Glomerular endothelial cell (primary cell): ENCODE measurements at regions not wholly inside any gene's neighbourhood (a gene's known extent, or its start where the extent isn't known, plus 50 kb on each side); places are given as distances from the start of the nearest gene placed in this dataset.
A peak's percentile ranks its signal among the peaks of the same experiment; 100 is the strongest.
"Not testable (repeated sequence)": the region's sequence is repeated elsewhere in the genome, so short reads cannot be mapped to it uniquely, and the experiment has no call there.

Experiments used
- DNase-seq: peaks from one replicate; pipeline ENCODE4 v3.0.0-alpha.2; 2011; ENCODE audit warnings: low read depth, low spot score; ENCODE audit errors: extremely low read depth

- no peak for DNase-seq
These were observed 376.1 kb upstream of the TMEFF2 start for GRCh38 chr2:192570788-192571187.

- DNase-seq: no peak
These were observed 372.1 kb upstream of the TMEFF2 start for GRCh38 chr2:192566863-192567262.

GRCh38 chr2:192560326-192560725, 365.6 kb upstream of the TMEFF2 start:
- DNase-seq: no peak

DNA sequence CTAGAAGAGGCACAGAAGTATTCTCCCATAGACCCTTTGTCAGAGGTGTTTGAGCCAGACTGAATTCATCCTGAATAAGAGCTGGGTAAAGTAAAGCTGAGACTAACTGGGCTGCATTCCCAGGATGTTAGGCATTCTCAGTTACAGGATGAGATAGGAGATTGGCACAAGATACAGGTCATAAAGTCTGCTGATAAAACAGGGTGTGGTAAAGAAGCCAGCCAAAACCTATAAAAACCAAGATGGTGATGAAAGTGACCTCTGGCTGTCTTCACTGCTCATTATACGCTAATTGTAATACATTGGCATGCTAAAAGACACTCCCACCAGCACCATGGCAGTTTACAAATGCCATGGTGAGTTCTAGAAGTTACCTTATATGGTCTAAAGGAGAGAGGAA, 364.9 kb upstream of the TMEFF2 start:
- DNase-seq: no peak

- no peak for DNase-seq
These were observed 363.9 kb upstream of the TMEFF2 start for GRCh38 chr2:192558637-192559036.

DNA sequence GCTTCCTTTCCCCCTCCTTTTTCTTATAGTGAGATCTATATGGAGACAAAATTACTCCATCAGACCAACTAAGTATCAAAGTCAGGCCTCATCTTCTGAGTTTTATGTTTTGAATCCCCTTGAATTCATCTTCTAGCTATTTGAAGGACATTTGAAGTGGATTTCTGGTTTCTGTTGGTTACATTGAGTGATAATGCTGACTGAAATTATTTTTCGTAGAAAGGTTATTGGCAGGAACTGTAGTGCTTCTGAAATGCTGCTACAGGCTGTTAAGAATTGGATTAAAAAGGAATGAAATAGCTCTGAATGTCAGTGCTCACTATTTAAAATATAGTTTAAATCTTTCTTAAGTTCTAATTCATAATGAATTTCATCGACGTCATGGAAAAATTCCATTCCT, 361.0 kb upstream of the TMEFF2 start:
- no peak for DNase-seq

GRCh38 chr2:192551760-192552159, 357.0 kb upstream of the TMEFF2 start:
- DNase-seq: no peak

DNA sequence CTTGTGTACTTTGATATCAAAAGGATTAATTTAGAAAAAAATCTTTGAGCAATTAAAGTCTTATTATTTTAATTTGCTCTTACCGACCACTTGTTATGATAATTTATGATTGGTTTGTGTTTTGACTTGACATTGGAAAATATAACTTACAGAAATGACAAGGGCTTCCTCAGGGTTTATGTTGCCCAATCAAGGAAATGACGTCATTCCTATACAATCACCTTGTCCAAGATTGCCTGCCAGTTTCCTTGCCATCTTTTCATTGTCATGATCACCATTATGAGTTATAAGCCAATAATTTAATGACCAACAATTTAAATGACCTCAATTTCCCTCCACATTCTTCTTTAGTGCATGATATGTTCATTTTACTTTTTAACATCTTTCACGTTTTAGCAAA, 351.8 kb upstream of the TMEFF2 start:
- DNase-seq: no peak

DNA sequence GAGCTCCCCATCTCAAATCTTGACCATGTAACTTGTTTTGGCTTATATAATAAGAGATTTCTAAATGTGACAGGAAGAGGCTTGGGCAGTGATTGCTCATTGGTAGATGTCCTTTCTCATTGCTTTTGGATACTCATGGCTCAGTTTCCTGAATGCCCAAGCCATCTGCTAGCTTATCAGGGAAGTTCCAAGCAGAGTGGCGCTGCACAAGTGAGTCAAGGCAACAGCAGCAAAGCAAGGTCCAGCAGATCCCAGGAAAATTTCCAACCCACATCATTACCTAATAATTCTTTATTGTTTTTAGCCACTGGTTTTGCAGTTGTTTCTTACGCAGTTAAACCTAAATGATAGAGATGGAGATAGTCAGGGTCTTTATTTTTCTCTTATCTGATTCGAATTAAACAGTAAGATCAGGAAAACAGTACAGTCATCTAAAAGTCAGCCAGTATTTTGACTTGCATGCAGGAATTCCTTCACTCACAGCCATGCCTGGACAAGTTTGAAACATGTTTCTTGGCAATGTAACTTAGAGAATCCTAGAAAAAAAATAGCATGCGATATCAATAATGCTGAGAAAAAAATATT, 349.7 kb upstream of the TMEFF2 start:
- DNase-seq: peak; percentile 22

DNA sequence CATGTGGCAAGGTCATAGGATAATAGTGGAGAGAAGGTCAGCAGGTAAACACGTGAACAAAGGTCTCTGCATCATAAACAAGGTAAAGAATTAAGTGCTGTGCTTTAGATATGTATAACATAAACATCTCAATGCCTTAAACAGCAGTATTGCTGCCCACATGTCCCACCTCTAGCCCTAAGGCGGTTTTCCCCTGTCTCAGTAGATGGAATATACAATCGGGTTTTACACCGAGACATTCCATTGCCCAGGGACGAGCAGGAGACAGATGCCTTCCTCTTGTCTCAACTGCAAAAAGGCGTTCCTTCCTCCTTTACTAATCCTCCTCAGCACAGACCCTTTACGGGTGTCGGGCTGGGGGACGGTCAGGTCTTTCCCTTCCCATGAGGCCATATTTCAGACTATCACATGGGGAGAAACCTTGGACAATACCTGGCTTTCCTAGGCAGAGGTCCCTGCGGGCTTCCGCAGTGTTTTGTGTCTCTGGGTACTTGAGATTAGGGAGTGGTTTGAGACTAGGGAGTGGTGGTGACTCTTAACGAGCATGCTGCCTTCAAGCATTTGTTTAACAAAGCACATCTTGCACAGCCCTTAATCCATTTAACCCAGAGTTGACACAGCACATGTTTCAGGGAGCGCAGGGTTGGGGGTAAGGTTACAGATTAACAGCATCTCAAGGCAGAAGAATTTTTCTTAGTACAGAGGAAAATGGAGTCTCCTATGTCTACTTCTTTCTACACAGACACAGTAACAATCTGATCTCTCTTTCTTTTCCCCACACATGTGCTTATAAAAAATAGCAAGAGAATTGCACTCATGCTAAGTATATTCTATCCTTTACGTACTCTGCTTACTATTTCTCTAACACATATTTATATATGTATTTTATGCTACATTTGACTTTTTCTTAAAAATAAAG, 347.7 kb upstream of the TMEFF2 start:
- DNase-seq: not testable (repeated sequence)

DNA sequence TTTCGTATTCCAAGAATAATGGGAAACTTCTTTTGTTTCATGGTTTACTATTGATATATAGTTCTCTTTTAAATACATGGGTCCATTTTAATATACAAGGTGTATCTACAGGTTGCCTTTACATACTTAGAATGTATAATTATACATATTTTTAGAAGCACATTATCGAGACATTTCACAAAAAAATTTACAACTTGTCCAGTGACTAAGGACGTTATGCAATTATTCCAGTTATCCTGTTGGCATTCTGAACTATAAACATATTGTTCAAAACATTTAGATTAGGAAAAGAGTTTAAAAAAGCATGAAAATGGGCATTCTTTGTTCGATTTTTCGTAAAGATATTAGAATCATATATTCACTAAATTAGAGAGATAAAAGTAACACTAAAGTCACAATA, 344.6 kb upstream of the TMEFF2 start:
- no peak for DNase-seq

GRCh38 chr2:192536922-192537624, 342.3 kb upstream of the TMEFF2 start:
- DNase-seq: no peak

DNA sequence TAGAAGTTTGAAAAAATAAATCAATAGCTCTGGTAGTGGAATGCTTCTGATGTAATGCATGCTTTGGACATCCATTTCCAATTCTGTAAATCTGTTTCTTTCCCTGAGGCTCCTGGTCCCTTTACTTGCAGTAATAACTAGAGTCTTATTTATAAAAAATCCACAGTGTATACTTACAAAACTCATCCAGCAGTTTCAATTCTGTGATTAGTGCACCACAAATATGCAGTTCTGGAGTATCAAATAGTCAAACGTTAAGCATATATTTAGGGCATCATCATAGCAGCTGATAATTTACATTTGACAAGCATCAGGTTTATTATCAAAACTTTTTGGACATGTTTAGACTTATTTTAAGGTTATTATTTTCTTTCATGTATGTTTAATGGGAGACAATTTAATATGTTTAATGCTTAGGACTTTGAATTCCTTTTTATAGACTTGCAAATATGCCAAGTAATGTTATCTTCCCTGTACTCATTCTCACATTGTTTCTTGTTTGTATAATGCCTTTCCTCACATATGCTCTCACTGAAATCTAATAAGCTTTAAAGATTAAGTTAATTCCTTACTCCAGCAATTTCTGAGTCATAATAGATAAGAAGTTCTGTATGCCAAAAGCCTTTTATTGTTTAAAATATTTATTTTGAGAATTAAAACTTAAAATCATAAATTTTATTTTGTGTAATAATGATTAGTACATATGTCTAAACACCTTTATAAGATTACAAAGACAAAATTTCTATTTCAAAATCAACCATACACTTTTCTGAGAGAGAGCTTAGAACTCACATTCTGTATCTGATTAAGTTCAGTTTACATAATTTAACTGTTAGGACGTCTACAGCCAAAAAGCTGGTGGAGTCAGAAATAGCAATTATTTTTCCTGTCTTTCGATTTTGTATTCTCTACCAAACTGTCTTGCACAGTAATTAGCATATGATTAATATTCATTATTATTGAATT, 341.5 kb upstream of the TMEFF2 start:
- no peak for DNase-seq

DNA sequence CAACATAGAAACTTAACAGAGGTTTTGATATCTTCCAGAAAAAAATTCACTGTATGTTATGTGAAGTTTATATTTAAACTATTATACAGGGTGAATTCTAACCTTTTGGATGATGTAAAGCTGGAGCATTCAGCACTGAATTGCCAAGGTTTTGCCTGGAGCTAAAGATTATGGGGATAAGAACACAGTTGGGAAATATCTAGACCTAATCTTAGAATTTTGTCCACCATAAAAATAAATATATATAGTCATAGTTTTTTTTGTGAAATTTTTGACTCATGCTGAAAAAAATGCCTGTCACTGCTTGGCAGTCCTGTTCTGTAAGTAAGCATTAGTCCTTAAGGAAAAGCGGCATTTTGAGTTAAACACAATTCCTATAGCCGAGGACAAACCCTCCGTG, 339.3 kb upstream of the TMEFF2 start:
- DNase-seq: no peak

GRCh38 chr2:192524642-192525251, 330.0 kb upstream of the TMEFF2 start:
- DNase-seq: not testable (repeated sequence)

DNA sequence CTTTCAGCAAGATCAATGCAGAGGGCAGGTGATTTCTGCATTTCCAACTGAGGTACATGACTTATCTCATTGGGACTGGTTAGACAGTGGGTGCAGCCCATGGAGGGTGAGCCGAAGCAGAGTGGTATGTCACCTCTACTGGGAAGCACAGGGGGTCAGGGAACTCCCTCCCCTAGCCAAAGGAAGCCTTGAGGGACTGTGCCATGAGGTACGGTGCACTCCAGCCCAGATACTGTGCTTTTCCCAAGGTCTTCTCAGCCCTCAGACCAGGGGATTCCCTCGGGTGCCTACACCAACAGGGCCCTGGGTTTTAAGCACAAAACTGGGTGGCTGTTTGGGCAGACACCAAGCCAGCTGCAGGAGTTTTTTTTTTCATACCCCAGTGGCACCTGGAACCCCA, 329.5 kb upstream of the TMEFF2 start:
- DNase-seq: not testable (repeated sequence)

GRCh38 chr2:192515937-192516336, 321.2 kb upstream of the TMEFF2 start:
- DNase-seq: no peak

GRCh38 chr2:192513575-192513974, 318.8 kb upstream of the TMEFF2 start:
- no peak for DNase-seq

GRCh38 chr2:192507836-192508450, 313.2 kb upstream of the TMEFF2 start:
- not testable (repeated sequence) for DNase-seq
